Stimulated activated CD4-positive, alpha-beta T cell treated with anti-CD3 and anti-CD28 coated beads, Interleukin-4, amount 100 ng/mL, for 4 hours (primary cell): ENCODE measurements at regions not wholly inside any gene's neighbourhood (a gene's known extent, or its start where the extent isn't known, plus 50 kb on each side); places are given as distances from the start of the nearest gene placed in this dataset.
"Not testable (repeated sequence)": the region's sequence is repeated elsewhere in the genome, so short reads cannot be mapped to it uniquely, and the experiment has no call there.

Experiments
- DNase-seq, 2 experiments: peaks; one replicate each; pipeline ENCODE4 v3.0.0-alpha.2; 2020

DNA sequence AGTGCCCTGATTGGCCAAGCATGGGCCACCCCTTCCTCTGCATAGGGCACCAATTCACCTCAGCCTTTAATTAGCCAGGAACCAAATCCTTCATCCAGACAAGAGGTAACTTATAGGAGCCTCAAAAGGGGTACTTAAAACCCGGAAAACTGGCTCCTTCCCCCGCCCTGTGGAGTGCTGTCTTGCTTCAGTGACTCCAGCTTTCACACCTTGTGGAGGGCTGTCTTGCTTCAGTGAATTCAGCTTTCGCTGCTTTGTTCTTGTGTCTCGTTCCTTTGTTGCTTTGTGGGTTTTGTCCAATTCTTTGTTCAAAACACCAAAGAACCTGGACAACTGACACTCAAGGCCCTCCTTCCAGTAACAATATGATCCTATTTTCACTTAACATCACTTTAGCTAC lies 82.2 kb upstream of the FRG1 start:
- no peak for DNase-seq

DNA sequence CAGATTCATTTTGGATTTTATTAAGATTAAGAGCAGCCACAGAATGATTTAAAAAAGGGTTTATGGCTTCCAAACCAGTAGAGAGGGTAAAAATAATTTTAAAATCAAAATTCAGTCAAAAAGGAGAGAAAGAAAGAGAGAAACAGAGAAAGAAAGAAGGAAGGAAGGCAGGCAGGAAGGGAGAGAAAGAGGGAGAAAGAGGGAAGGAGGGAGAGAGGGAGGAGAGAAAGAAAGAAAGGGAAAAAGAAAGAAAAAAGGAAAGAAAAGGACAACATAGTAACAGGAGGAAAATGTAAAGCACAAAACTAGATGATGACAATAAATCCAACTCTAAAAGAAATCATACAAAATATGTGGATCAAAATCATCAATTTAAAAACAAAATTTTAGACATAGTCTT lies 79.6 kb upstream of the FRG1 start:
- no peak for DNase-seq

DNA sequence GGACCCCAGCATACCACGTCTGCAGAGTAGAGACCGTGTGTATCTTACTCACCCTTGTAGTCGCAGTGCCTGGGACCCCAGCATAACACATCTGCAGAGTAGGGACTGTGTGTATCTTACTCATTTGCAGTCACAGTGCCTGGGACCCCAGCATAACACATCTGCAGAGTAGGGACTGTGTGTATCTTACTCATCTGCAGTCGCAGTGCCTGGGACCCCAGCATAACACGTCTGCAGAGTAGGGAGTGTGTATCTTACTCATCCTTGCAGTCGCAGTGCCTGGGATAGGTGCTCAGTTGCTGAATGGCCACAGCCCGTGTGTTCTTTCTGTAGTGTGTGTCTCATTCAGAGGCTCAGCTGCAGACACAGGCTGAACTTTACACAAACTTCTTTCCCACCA lies 71.4 kb upstream of the FRG1 start:
- DNase-seq: no peak

DNA sequence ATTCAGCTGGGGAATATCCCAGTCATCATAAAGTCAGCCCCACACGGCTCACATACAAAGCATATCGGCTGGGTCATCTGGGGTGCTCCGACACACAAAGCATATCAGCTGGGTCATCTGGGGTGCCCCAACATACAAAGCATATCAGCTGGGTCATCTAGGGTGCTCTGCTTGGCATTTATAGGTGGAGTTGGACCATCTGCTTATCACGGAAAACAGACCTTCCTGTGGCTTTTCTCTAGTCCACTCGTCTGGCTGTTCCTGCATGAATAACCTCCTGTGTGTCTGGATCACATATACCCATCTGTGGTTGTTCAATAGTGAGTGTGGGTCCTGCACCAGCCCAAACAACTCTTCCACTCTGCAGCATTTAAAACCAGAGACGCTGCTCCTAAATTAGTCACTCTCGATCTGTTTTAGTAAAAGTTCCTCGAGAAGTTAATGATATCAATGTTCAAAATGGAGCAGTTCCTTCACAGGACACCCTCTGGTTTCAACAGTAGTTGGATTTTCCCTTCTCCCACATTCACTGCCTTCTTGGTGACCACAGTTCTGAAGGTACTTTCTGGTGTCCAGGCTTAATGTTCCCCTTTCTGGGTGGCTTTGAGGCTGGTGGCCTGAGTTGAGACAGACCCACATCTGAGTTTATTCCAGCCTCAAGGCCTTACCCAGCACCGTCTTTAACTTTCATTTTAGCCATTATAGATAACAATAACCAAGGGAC lies 70.0 kb upstream of the FRG1 start:
- DNase-seq: no peak

DNA sequence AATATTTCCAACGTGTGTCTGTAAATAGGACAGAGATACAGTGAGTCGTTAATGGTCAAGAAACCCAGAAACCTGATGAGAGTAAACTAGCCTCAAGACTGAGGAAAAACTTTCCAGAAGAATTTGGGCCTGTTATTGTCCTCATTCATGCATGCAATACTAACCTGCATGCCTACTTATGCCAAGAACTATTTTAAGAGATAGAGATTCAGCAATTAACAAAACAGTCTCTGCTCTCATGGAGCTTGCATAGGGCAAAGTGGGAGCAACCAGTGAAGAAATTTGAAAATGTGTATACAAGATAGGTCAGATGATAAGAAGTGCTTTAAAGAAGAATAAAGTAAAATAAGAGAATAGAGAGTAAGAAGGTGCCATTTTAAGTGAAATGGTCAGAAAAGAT lies 66.1 kb upstream of the FRG1 start:
- no peak for DNase-seq

DNA sequence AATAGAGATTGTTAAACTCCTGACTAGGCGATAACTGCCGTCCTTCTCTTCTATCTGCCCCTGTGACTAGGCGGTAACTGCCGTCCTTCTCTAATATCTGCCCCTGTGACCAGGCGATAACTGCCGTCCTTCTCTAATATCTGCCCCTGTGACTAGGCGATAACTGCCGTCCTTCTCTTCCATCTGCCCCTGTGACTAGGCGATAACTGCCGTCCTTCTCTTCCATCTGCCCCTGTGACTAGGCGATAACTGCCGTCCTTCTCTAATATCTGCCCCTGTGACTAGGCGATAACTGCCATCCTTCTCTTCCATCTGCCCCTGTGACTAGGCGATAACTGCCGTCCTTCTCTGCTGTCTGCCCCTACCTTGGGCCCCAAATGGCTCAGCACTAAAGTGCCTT lies 59.5 kb upstream of the FRG1 start:
- not testable (repeated sequence) for DNase-seq

DNA sequence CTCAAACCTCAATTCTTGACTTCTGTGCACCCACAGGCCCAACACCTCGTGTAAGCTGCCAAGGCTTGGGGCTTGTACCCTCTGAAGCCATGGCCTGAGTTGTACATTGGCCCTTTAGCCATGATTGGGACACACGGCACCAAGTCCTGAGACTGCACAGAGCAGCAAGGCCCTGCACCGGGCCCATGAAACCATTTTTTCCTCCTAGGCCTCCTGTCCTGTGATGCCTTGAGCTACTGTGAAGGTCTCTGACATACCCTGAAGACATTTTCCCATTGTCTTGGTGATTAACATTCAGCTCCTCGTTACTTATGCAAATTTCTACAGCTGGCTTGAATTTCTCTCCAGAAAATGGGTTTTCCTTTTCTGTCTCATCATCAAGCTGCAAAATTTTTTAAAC lies 52.3 kb upstream of the FRG1 start:
- not testable (repeated sequence) for DNase-seq
